Kidney epithelial cell (primary cell): ENCODE measurements at regions not wholly inside any gene's neighbourhood (a gene's known extent, or its start where the extent isn't known, plus 50 kb on each side); places are given as distances from the start of the nearest gene placed in this dataset.
"Not testable (repeated sequence)": the region's sequence is repeated elsewhere in the genome, so short reads cannot be mapped to it uniquely, and the experiment has no call there.

Source experiments
- DNase-seq: peaks from one replicate; pipeline ENCODE4 v3.0.0-alpha.2; 2010; ENCODE audit warnings: low read depth
- H3K27me3 ChIP-seq: 2 replicates; pipeline ENCODE4 v1.6.0; 2011; ENCODE audit warnings: low read length; ENCODE audit not compliant: control insufficient read depth, insufficient read depth
- H3K36me3 ChIP-seq: 2 replicates; pipeline ENCODE4 v1.5.1; 2011; ENCODE audit warnings: low read length; ENCODE audit not compliant: control insufficient read depth, insufficient read depth
- H3K4me3 ChIP-seq: 2 replicates; pipeline ENCODE4 v1.5.1; 2011; ENCODE audit warnings: low read depth, mild to moderate bottlenecking, control low read depth, low read length
- TF ChIP-seq, protein P1 (sequence below): IDR thresholded peaks from 2 replicates; pipeline ENCODE4 v1.5.1; 2011; ENCODE audit warnings: mild to moderate bottlenecking, moderate library complexity, low read length, control low read depth, inconsistent platforms; ENCODE audit not compliant: insufficient read depth, poor library complexity, severe bottlenecking

DNA sequence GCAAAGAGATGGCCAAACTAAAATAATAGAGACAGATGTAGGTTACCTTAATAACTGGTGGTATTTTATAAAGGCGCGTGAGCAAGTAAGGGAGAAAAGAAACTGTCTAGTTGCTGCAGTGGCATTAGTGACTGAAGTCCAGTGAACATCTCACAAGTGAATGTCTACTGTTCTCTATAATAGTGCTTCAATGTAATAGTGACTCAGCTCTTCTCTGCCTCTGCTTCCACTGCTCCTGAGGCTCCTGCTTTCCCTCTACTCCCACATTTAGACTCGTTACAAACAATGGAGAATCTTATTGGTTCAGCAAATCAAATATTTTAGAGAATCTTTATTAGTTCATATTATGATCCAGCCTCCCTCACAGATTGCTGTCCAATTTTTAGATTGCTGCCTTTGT, 779.1 kb upstream of the HTR2C start:
- H3K4me3 ChIP-seq, result no peak overlapping the region
- DNase-seq, result no peak
- H3K36me3 ChIP-seq, result no peaks in the 10 kb centered on the region
- H3K27me3 ChIP-seq, result no peaks in the 10 kb centered on the region
- TF ChIP-seq, protein P1, sequence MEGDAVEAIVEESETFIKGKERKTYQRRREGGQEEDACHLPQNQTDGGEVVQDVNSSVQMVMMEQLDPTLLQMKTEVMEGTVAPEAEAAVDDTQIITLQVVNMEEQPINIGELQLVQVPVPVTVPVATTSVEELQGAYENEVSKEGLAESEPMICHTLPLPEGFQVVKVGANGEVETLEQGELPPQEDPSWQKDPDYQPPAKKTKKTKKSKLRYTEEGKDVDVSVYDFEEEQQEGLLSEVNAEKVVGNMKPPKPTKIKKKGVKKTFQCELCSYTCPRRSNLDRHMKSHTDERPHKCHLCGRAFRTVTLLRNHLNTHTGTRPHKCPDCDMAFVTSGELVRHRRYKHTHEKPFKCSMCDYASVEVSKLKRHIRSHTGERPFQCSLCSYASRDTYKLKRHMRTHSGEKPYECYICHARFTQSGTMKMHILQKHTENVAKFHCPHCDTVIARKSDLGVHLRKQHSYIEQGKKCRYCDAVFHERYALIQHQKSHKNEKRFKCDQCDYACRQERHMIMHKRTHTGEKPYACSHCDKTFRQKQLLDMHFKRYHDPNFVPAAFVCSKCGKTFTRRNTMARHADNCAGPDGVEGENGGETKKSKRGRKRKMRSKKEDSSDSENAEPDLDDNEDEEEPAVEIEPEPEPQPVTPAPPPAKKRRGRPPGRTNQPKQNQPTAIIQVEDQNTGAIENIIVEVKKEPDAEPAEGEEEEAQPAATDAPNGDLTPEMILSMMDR, result no peak

DNA sequence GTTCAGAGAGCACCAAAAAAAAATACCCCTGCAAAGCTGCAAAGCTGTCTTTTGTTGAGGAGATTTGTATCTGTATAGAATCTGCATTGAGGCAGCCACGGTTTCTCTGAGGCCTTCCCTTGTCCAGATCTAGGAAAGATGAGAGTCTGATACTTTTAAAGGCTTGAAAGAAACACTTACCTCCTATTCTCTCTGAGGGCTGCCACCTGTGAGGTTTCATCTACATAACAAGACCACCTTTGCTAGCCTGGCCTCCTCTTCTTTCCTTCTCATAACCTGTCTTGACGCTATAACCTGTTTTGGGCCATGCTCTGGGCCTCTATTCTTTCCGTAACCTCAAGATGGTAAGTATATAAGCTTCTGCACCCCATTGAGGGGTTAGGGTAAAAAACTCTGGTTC, 779.6 kb upstream of the HTR2C start:
- H3K27me3 ChIP-seq, result no peaks in the 10 kb centered on the region
- no peaks in the 10 kb centered on the region for H3K36me3 ChIP-seq
- no peak overlapping the region for H3K4me3 ChIP-seq
- no peak for DNase-seq
- TF ChIP-seq, protein P1, result no peak

DNA sequence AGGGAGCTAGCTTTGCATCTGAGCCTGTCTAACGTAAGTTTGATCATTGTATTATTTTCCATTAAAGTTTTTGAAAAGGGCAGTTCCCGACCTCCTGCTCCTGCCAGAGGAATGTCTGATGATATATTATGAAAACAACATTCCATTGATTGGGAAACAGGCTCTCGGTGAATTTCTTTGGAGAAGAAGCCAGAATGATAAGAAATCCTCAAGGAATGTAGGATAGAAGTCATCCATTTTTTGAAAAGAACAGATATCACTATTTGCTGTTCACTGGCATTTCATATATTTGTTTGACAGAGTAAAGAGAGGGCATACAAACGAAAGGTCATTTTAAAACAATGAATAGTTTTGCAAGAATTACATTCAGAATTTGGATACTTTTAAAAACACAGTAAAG, 781.0 kb upstream of the HTR2C start:
- H3K27me3 ChIP-seq, result no peaks in the 10 kb centered on the region
- DNase-seq, result no peak
- H3K4me3 ChIP-seq, result no peak overlapping the region
- TF ChIP-seq, protein P1, result no peak
- H3K36me3 ChIP-seq, result no peaks in the 10 kb centered on the region

DNA sequence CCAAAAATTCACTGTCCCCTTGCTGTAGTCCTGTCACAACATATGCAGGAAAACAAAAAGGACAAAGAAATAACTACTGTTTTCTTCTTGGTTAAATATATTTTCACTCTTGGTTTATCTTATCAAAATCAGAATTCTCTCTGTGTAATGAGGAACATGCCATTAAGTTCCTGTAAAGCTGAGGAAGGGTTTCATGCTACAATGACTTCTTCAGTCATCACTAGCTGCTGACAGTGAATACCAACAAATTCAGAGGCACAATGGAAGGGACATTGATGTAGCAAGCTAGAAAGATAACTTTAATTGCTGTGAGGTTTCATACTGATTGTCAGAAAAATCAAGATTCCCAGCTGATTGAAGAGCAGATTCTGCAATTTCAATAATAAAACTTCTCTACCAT, 782.9 kb upstream of the HTR2C start:
- no peaks in the 10 kb centered on the region for H3K36me3 ChIP-seq
- DNase-seq, result no peak
- TF ChIP-seq, protein P1, result no peak
- no peaks in the 10 kb centered on the region for H3K27me3 ChIP-seq
- no peak overlapping the region for H3K4me3 ChIP-seq

DNA sequence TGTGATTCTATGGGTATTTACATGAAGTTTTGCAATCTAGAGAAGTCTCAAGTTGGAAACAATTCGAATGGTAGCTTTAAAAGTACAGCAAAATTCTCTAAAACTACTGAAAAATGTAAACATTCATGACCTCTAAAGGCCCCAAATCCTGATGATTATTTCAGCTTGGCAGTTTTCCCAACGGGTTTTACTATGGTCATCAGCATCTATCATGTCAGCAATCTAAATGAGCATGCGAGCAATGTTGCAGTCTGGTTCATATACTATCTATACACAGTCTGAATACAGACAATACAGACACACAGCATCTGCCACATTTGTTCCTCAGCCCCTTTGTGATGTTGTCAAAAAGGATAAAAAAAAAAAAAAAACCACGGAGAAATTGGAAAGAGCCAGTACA, 790.3 kb upstream of the HTR2C start:
- DNase-seq, result no peak
- Histone ChIP-seq H3K36me3 (no peaks in the 10 kb centered on the region), H3K27me3 (no peaks in the 10 kb centered on the region), H3K4me3 (no peak overlapping the region)
- TF ChIP-seq, protein P1, result no peak

DNA sequence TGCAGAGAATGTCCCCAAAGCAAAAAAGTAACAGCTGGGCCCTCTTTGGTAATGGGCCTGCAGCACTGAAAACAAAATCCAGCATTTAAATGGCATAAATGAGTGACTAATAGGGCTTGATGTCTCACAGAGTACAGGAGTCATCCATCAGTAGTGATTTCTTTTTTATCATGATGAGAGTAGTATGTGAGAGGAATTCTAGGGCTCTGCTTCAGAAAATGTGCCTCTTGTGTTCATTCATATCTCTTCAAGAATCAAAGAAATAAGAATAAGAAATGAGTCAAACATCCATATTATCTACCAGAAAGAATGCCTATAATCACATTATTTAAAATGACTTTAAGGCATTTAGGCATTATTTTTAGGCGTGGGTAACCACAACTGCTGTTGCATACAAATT, 792.9 kb upstream of the HTR2C start:
- no peak overlapping the region for H3K4me3 ChIP-seq
- no peak for DNase-seq

DNA sequence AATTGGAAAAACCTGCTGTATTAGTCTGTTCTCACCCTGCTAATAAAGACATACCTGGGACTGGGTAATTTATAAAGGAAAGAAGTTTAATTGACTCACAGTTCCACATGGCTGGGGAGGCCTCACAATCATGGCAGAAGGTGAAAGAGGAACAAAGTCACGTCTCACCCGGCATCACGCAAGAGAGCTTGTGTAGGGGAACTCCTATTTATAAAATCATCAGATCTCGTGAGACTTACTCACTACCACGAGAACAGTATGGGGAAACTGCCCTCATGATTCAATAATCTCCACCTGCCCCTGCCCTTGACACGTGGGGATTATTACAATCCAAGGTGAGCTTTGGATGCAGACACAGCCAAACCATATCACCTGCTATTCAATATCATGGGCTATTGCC, 799.1 kb upstream of the HTR2C start:
- not testable (repeated sequence) for H3K27me3 ChIP-seq, H3K36me3 ChIP-seq, DNase-seq, H3K4me3 ChIP-seq

More for the DNA sequence above, 792.9 kb upstream of the HTR2C start:
- TF ChIP-seq, protein P1, result no peak
- Histone ChIP-seq H3K27me3 (no peaks in the 10 kb centered on the region), H3K36me3 (no peaks in the 10 kb centered on the region)
